Ovary (tissue), 7 donors: ENCODE measurements at regions not wholly inside any gene's neighbourhood (a gene's known extent, or its start where the extent isn't known, plus 50 kb on each side); places are given as distances from the start of the nearest gene placed in this dataset.

Experiments used
- DNase-seq, 5 donors: peaks; one replicate each; pipeline ENCODE4 v3.0.0-alpha.2; 2019 to 2020
- H3K27ac ChIP-seq, 2 donors: fragments of 200-600 bp; one replicate each; pipeline versions ENCODE4 v1.5.1 to v1.8.0; 2019 to 2022
- H3K27me3 ChIP-seq: fragments of 200-600 bp; one replicate; pipeline ENCODE4 v1.8.0; 2022
- H3K36me3 ChIP-seq: fragments of 200-600 bp; sonication (generic); one replicate; pipeline ENCODE4 v1.5.1; 2019
- H3K4me1 ChIP-seq: one replicate; pipeline ENCODE4 v1.8.1; 2013; ENCODE audit warnings: mild to moderate bottlenecking, moderate library complexity; ENCODE audit not compliant: insufficient read depth
- H3K4me3 ChIP-seq: fragments of 200-600 bp; sonication (generic); one replicate; pipeline ENCODE4 v1.5.1; 2017
- H3K9me3 ChIP-seq, 2 donors: fragments of 200-600 bp in 1 of 2; sonication (generic) in 1 of 2; one replicate each; pipeline versions ENCODE4 v1.5.1 to v1.8.1; 2013 to 2019; ENCODE audit warnings: mild to moderate bottlenecking in 1 of 2, moderate library complexity in 1 of 2
- EP300 ChIP-seq: sonication (generic); formaldehyde crosslinking; IDR thresholded peaks from one replicate; pipeline ENCODE4 v1.6.1; 2017; ENCODE audit warnings: antibody characterized with exemption
- POLR2A ChIP-seq: fragments of 450-650 bp; IDR thresholded peaks from one replicate; pipeline ENCODE4 v1.6.1; 2017; ENCODE audit warnings: antibody characterized with exemption, mild to moderate bottlenecking, moderate library complexity
- WGBS, 3 donors: extraction: QIAGEN DNeasy Blood & Tissue Kit in 1 of 3; methylation state at CpG; one replicate each; pipeline versions ENCODE4 v1.1.5 to v1.1.7; 2013 to 2017; 5-methylcytosine and 5-hydroxymethylcytosine counted together
- intact Hi-C, 4 donors: fragments of 100-400 bp; cut with DNase I; formaldehyde crosslinking; loops; one replicate each; pipeline versions ENCODE4 v1.11.0 to v1.15.1; 2022 to 2023
- TF ChIP-seq, protein P1 (sequence below), 3 donors: fragments of 450-650 bp in 2 of 3; fragments of 200-600 bp in 1 of 3; IDR thresholded peaks; one replicate each; pipeline versions ENCODE4 v1.5.1 to v1.8.0; 2016 to 2022; ENCODE audit warnings: antibody characterized with exemption in 3 of 3, mild to moderate bottlenecking in 1 of 3
- donor health status: DM: no; HTN: no; CAD: no; lungs with moderate emphysema.
- donor health status: DM: no; HTN: no; CAD: no.
- donor health status: Bipolar disorder and iron deficiency.
- donor health status: DM: no; HTN: no; CAD: no.
- donor health status: DM: yes; HTN: yes; CAD: no.

DNA sequence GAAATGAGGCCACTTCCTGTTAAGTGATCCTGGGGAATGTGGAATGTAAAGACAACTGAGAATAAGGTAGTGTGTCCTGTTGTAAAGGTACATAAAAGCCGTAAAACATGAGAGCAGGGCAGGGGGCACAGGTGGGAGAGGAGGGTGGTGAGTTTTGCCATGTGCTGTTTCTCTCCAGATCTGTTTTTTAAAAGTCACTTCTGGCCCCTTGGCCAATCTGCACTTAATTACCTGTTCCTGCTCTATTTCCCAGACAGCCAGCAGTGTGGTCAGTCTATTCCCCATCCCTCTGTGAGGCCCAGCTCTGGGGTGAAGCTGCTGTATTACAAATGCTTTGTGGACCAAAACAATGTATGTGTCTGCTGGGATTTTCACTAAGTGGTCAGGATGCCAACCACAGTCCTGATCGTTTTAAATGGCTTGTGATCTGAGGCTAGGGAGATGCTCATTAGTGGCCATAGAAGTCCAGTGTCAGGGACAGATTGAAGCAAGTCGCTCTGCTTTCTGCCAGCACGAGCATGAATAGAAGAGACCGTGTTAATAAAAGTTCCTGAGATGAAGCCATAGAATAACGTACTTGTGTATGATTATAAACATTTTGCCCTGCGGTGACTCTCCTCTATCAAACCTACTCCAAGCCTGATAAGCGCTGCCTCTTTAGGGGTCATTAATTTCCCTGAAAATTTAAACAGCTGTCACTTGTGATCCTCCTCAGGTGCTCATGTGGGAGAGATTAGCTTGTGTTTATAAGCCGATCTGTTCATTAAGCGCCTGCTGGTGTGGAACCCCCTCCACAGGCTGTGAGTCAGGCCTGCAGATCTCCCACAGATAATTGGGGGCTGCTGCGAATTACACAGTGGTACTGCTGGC lies 111.8 kb upstream of the CENPW start:
- H3K9me3 ChIP-seq = no peaks in the 10 kb centered on the region
- intact Hi-C loops = no loop called here
- no peaks in the 10 kb centered on the region for H3K27me3 ChIP-seq
- DNase-seq = no peak
- no peak overlapping the region for H3K27ac ChIP-seq
- TF ChIP-seq EP300 = no peak
- no peak for TF ChIP-seq POLR2A
- TF ChIP-seq, protein P1, sequence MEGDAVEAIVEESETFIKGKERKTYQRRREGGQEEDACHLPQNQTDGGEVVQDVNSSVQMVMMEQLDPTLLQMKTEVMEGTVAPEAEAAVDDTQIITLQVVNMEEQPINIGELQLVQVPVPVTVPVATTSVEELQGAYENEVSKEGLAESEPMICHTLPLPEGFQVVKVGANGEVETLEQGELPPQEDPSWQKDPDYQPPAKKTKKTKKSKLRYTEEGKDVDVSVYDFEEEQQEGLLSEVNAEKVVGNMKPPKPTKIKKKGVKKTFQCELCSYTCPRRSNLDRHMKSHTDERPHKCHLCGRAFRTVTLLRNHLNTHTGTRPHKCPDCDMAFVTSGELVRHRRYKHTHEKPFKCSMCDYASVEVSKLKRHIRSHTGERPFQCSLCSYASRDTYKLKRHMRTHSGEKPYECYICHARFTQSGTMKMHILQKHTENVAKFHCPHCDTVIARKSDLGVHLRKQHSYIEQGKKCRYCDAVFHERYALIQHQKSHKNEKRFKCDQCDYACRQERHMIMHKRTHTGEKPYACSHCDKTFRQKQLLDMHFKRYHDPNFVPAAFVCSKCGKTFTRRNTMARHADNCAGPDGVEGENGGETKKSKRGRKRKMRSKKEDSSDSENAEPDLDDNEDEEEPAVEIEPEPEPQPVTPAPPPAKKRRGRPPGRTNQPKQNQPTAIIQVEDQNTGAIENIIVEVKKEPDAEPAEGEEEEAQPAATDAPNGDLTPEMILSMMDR (IDR thresholded peaks at IDR 0.05) = no peak
- H3K36me3 ChIP-seq = no peaks in the 10 kb centered on the region
- no peaks in the 10 kb centered on the region for H3K4me1 ChIP-seq
- 50 to 62% (median 56%) methylated on average over 11 of the region's 11 CpGs for WGBS, 3 donors
- no peak overlapping the region for H3K4me3 ChIP-seq

DNA sequence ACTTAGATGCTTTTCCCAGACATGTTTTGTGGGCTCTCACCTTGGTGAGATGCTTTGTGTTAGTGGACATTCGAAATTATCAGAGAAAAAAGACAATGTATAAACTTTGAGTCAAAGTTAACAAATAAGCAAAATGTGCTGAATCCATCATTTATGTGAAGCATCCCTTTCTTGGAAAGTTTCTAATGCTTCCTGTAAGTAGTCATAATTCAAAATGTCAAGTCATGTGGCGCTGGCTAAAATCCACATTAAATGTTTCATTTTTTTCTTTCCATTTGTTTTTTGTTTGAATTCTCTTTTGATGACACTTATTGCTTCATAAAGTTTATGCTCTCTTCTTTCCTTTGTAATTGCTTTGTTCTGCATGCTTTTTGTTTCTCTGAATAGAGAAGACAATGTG lies 107.2 kb upstream of the CENPW start:
- Histone ChIP-seq H3K27me3 (no peaks in the 10 kb centered on the region), H3K27ac (no peak overlapping the region), H3K4me3 (no peak overlapping the region), H3K36me3 (no peaks in the 10 kb centered on the region), H3K4me1 (no peaks in the 10 kb centered on the region), H3K9me3 (no peaks in the 10 kb centered on the region)
- no peak for TF ChIP-seq POLR2A
- TF ChIP-seq, protein P1 (IDR thresholded peaks at IDR 0.05) = no peak
- TF ChIP-seq EP300 = no peak
- intact Hi-C loops = no loop called here
- 33 to 52% (median 50%) methylated on average over 2 of the region's 2 CpGs for WGBS, 3 donors
- DNase-seq = no peak

DNA sequence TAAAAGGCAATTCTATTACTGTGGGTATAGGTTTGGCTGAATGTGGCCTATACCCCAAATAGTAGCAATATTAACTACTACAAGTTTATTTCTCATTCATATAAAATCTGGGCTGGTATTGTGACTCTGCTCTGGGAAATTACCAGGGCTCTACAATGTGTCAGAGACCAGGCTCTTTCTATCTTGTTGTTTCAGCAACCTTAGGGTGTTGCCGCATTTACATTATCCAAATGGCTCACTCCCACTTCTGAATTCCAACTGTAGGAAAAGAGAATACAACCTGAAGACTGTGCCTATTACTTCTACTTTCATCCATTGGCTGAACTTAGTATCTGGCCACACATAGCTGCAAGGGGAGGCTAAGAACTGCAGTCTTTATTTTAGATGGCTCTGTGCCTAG lies 106.7 kb upstream of the CENPW start:
- DNase-seq = no peak
- TF ChIP-seq POLR2A = no peak
- TF ChIP-seq, protein P1 (IDR thresholded peaks at IDR 0.05) = no peak
- TF ChIP-seq EP300 = no peak
- Histone ChIP-seq H3K36me3 (no peaks in the 10 kb centered on the region), H3K27ac (no peak overlapping the region), H3K4me1 (no peaks in the 10 kb centered on the region), H3K4me3 (no peak overlapping the region), H3K9me3 (no peaks in the 10 kb centered on the region), H3K27me3 (no peaks in the 10 kb centered on the region)
- 81 to 93% (median 88%) methylated on average over 1 of the region's 1 CpG for WGBS, 3 donors
- intact Hi-C loops = no loop called here

DNA sequence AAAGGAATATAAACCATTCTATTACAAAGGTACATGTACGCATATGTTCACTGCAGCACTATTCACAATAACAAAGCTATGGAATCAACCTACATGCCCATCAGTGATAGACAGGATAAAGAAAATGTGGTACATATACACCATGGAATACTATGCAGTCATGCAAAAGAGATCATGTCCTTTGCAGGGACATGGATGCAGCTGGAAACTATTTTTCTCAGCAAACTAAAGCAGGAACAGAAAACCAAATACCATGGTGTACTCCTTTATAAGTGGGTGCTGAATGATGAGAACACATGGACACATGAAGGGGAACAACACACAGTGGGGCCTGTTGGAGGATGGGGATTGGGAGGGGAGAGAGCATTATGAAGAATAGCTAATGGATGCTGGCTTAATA lies 104.6 kb upstream of the CENPW start:
- no peak overlapping the region for H3K27ac ChIP-seq
- no peaks in the 10 kb centered on the region for H3K27me3 ChIP-seq
- H3K4me1 ChIP-seq = no peaks in the 10 kb centered on the region
- no peaks in the 10 kb centered on the region for H3K36me3 ChIP-seq
- TF ChIP-seq POLR2A = no peak
- intact Hi-C loops = no loop called here
- WGBS, 3 donors = 90 to 97% (median 93%) methylated on average over 1 of the region's 1 CpG
- no peak for DNase-seq
- H3K4me3 ChIP-seq = no peak overlapping the region
- no peaks in the 10 kb centered on the region for H3K9me3 ChIP-seq

- intact Hi-C loops = no loop called here
- no peaks in the 10 kb centered on the region for H3K9me3 ChIP-seq
- no peaks in the 10 kb centered on the region for H3K36me3 ChIP-seq
- TF ChIP-seq, protein P1 (IDR thresholded peaks at IDR 0.05) = no peak
- TF ChIP-seq POLR2A (no peak), EP300 (no peak)
- H3K4me1 ChIP-seq = no peaks in the 10 kb centered on the region
- no peaks in the 10 kb centered on the region for H3K27me3 ChIP-seq
- no peak for DNase-seq
- 92 to 96% (median 94%) methylated on average over 1 of the region's 1 CpG for WGBS, 3 donors
- no peak overlapping the region for H3K27ac ChIP-seq
- no peak overlapping the region for H3K4me3 ChIP-seq
These were observed 94.8 kb upstream of the CENPW start for GRCh38 chr6:126245077-126245476.
